Osteoblast (primary cell): ENCODE measurements at regions not wholly inside any gene's neighbourhood (a gene's known extent, or its start where the extent isn't known, plus 50 kb on each side); places are given as distances from the start of the nearest gene placed in this dataset.

Experiments used
- DNase-seq: peaks from one replicate; pipeline ENCODE4 v3.0.0; 2011; ENCODE audit warnings: low spot score, mixed read lengths; ENCODE audit not compliant: insufficient read length; ENCODE audit errors: missing footprints
- H2AFZ ChIP-seq: 2 replicates; pipeline ENCODE4 v1.6.0; 2011; ENCODE audit warnings: mild to moderate bottlenecking, low read length
- H3K27ac ChIP-seq: 2 replicates; pipeline ENCODE4 v1.5.1; 2011; ENCODE audit warnings: mild to moderate bottlenecking, low read depth, low read length, moderate library complexity
- H3K27me3 ChIP-seq: 2 replicates; pipeline ENCODE4 v1.6.0; 2012; ENCODE audit warnings: mild to moderate bottlenecking, control low read depth, inconsistent platforms, low read length, moderate library complexity; ENCODE audit not compliant: insufficient read depth
- H3K36me3 ChIP-seq: 2 replicates; pipeline ENCODE4 v1.5.1; 2011; ENCODE audit warnings: mild to moderate bottlenecking, low read length, control low read depth, moderate library complexity; ENCODE audit not compliant: insufficient read depth
- H3K4me1 ChIP-seq: 2 replicates; pipeline ENCODE4 v1.5.1; 2011; ENCODE audit warnings: mild to moderate bottlenecking, low read length, control low read depth, moderate library complexity; ENCODE audit not compliant: insufficient read depth
- H3K4me2 ChIP-seq: 2 replicates; pipeline ENCODE4 v1.6.0; 2011; ENCODE audit warnings: mild to moderate bottlenecking, low read length; ENCODE audit not compliant: insufficient read depth
- H3K4me3 ChIP-seq: fragments of 200-600 bp; sonication (generic); 3 replicates; pipeline ENCODE4 v1.5.1; 2012; ENCODE audit warnings: mild to moderate bottlenecking, low read length, inconsistent platforms; ENCODE audit not compliant: insufficient read depth
- H3K79me2 ChIP-seq: 2 replicates; pipeline ENCODE4 v1.6.0; 2012; ENCODE audit warnings: mild to moderate bottlenecking, low read length, control low read depth, inconsistent platforms; ENCODE audit not compliant: insufficient read depth
- H3K9me3 ChIP-seq: 2 replicates; pipeline ENCODE4 v1.5.1; 2011; ENCODE audit warnings: low read depth, low read length, control low read depth
- H4K20me1 ChIP-seq: 2 replicates; pipeline ENCODE4 v1.6.0; 2012; ENCODE audit warnings: mild to moderate bottlenecking, low read length, control low read depth; ENCODE audit not compliant: insufficient read depth
- TF ChIP-seq, protein P1 (sequence below): IDR thresholded peaks from 2 replicates; pipeline ENCODE4 v1.5.1; 2011; ENCODE audit warnings: mild to moderate bottlenecking, low read depth, low read length, moderate library complexity; ENCODE audit errors: extremely low read depth

DNA sequence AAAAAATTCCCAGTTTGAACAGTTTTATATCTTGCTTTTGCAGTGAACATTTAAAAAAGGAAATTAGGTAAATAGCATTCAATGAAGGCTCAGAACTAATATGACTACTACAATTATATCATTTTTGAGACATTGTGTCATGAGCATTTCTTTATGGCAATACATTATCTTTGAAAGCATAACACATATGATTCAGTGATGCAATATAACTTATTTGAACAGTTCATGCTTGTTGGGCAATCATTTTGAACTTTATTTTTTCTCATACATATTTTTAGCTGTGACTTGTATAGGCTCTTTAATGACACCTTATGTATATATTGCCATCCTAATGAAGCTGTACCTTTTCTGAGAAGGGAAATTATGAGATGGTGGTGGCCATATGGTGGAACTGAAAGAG lies 828.6 kb upstream of the NR2F2 start:
- Histone ChIP-seq H4K20me1 (no peaks in the 10 kb centered on the region), H3K79me2 (no peaks in the 10 kb centered on the region), H3K4me1 (no peaks in the 10 kb centered on the region), H3K9me3 (no peaks in the 10 kb centered on the region), H3K4me3 (no peak overlapping the region), H3K4me2 (no peak overlapping the region), H3K27ac (no peak overlapping the region), H3K36me3 (no peaks in the 10 kb centered on the region), H3K27me3 (no peaks in the 10 kb centered on the region), H2AFZ (no peak overlapping the region)
- TF ChIP-seq, protein P1, sequence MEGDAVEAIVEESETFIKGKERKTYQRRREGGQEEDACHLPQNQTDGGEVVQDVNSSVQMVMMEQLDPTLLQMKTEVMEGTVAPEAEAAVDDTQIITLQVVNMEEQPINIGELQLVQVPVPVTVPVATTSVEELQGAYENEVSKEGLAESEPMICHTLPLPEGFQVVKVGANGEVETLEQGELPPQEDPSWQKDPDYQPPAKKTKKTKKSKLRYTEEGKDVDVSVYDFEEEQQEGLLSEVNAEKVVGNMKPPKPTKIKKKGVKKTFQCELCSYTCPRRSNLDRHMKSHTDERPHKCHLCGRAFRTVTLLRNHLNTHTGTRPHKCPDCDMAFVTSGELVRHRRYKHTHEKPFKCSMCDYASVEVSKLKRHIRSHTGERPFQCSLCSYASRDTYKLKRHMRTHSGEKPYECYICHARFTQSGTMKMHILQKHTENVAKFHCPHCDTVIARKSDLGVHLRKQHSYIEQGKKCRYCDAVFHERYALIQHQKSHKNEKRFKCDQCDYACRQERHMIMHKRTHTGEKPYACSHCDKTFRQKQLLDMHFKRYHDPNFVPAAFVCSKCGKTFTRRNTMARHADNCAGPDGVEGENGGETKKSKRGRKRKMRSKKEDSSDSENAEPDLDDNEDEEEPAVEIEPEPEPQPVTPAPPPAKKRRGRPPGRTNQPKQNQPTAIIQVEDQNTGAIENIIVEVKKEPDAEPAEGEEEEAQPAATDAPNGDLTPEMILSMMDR, result no peak
- DNase-seq, result no peak

DNA sequence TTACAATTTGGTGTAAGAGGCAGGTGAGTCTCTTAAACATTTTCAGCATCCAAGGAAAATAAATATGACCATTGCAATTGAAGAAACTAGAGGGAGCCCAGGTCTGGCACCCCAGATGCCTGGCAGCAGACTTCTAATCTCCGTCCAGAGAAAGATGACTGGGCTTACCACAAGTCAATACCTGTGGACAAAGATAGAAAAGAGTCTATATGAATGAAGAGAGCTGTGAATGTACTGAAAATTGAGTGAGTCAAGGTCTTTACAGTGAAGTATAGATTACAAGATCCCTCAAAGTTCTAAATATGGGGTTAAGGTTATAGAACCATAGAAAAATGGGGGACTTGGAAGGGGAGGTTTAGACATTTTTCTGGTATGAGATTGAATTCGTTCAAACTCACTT lies 827.4 kb upstream of the NR2F2 start:
- H3K4me2 ChIP-seq, result no peak overlapping the region
- H3K36me3 ChIP-seq, result no peaks in the 10 kb centered on the region
- H3K27me3 ChIP-seq, result no peaks in the 10 kb centered on the region
- H4K20me1 ChIP-seq, result no peaks in the 10 kb centered on the region
- no peaks in the 10 kb centered on the region for H3K79me2 ChIP-seq
- TF ChIP-seq, protein P1, result no peak
- no peaks in the 10 kb centered on the region for H3K4me1 ChIP-seq
- no peak overlapping the region for H2AFZ ChIP-seq
- H3K4me3 ChIP-seq, result no peak overlapping the region
- DNase-seq, result no peak
- H3K9me3 ChIP-seq, result no peaks in the 10 kb centered on the region
- H3K27ac ChIP-seq, result no peak overlapping the region

DNA sequence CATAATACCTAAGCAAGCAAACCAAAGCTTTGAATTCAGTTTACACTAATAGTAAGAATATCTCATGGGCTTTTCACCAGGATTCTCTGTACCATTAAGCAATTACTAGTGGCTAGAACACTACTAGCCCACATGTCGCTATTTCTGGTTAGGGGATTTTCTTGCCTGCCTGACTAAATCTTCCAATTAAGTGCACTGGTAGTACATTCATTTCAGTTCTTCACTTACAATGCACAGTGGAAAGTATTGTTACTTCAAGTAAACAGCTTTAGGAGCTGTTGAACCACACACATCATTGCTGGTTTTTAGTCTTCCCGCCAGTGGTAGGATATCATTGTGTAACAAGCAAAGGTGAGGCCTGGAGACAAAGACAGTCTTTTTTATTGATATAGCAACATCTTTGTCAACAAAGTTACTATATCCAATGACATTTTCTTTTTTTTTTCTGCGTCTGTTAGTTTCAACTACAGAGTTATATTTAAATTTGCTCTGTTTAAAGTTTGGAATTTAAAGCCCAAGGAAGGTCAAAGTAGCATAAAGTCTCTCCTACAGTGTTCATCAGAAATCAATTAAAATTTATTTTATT lies 826.8 kb upstream of the NR2F2 start:
- no peaks in the 10 kb centered on the region for H3K9me3 ChIP-seq
- no peak overlapping the region for H2AFZ ChIP-seq
- no peak for DNase-seq
- no peaks in the 10 kb centered on the region for H4K20me1 ChIP-seq
- no peaks in the 10 kb centered on the region for H3K79me2 ChIP-seq
- no peaks in the 10 kb centered on the region for H3K36me3 ChIP-seq
- no peak overlapping the region for H3K4me3 ChIP-seq
- H3K27me3 ChIP-seq, result no peaks in the 10 kb centered on the region
- no peaks in the 10 kb centered on the region for H3K4me1 ChIP-seq
- H3K27ac ChIP-seq, result no peak overlapping the region
- TF ChIP-seq, protein P1, result no peak
- H3K4me2 ChIP-seq, result no peak overlapping the region

DNA sequence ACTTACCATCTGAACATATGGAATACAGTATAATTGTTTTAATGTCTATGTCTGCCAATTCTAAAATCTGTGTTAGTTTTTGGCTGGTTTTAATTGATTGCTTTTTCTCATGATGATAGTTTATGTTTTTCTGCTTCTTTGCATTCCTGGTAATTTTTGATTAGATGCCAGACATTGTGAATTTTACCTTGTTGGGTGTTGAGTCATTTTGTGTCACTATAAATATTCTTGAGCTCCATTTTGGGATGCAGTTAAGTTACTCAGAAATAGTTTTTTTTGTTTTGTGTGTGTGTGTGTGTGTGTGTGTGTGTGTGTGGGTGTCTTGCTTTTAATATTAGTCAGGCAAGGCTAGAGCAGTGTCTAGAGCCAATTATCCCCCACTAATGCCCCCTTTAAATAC lies 818.8 kb upstream of the NR2F2 start:
- Histone ChIP-seq H3K27ac (no peak overlapping the region), H3K9me3 (no peaks in the 10 kb centered on the region), H3K36me3 (no peaks in the 10 kb centered on the region), H3K27me3 (no peaks in the 10 kb centered on the region), H3K4me2 (no peak overlapping the region), H3K4me1 (no peaks in the 10 kb centered on the region), H2AFZ (no peak overlapping the region), H3K4me3 (no peak overlapping the region), H4K20me1 (no peaks in the 10 kb centered on the region), H3K79me2 (no peaks in the 10 kb centered on the region)
- TF ChIP-seq, protein P1, result no peak
- DNase-seq, result no peak
